ENCODE measurements at regions not wholly inside any gene's neighbourhood (a gene's known extent, or its start where the extent isn't known, plus 50 kb on each side); places are given as distances from the start of the nearest gene placed in this dataset.

GRCh38 chr12:30138483-30138882, 354.7 kb upstream of the TMTC1 start:
- TF ChIP-seq POLR2A (IDR thresholded peaks at IDR 0.05; ENCODE audit: low read length) (no peak), GATA1 (IDR thresholded peaks at IDR 0.05; ENCODE audit: low read depth, low read length) (no peak)
